ENCODE measurements at regions not wholly inside any gene's neighbourhood (a gene's known extent, or its start where the extent isn't known, plus 50 kb on each side); places are given as distances from the start of the nearest gene placed in this dataset.

DNA sequence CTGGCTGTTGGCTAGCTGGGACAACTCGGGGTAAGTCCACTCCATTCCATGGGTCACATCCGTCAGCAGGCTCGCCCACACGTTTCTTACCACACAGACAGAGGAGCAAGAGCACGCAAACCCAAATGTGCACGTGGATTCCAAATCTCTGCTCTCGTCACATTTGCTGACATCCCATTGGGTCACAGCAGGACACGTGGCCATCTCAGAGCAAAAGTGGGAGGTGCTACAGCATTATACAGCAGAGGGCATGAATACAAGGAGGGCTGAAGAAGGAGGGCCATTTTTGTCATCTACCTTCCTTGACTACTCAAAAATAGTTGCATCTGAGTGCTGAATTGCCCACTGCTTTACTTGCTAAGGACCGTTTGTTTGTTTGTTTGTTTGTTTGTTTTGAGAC lies 84.7 kb downstream of the RBBP6 start:
- ChIA-PET CTCF (ENCODE audit: unreplicated experiment) (no interaction called here), POLR2A (interaction anchor here (0.8 kb wide), 1 partner anchor 160 kb away, joined by 3 read pairs; no protein-coding TSS in a partner anchor)
- Histone ChIP-seq H2AFZ (ENCODE audit: low read length) (no peak overlapping the region), H3K4me3 (ENCODE audit: low read depth, low read length, poor library complexity, severe bottlenecking) (no peak overlapping the region), H3K79me2 (ENCODE audit: insufficient read depth, low read depth, low read length) (no peaks in the 10 kb centered on the region), H3K36me3 (ENCODE audit: insufficient read depth, low read length) (no peaks in the 10 kb centered on the region), H3K4me2 (ENCODE audit: low read length) (no peak overlapping the region), H4K20me1 (ENCODE audit: insufficient read depth, low read length) (no peaks in the 10 kb centered on the region), H3K9me3 (ENCODE audit: low read length) (no peaks in the 10 kb centered on the region), H3K4me1 (ENCODE audit: insufficient read depth, low read length, poor library complexity, severe bottlenecking) (no peaks in the 10 kb centered on the region), H3K27ac (ENCODE audit: low read depth, low read length, poor library complexity, severe bottlenecking) (no peak overlapping the region), H3K9me2 (ENCODE audit: insufficient read depth, low read length) (no peaks in the 10 kb centered on the region)
- BruUV-seq (replicated peaks), result no TSS peak
- no peak for DNase-seq (ENCODE audit: low spot score)
- intact Hi-C loops (cut with micrococcal nuclease; ENCODE audit: unreplicated experiment), result no loop called here
- TF ChIP-seq EZH2phosphoT487 (IDR thresholded peaks at IDR 0.05; ENCODE audit: borderline replicate concordance, low read depth, low read length) (no peak), CTCF (conservative IDR thresholded peaks at IDR 0.05; ENCODE audit: low read length) (no peak)

DNA sequence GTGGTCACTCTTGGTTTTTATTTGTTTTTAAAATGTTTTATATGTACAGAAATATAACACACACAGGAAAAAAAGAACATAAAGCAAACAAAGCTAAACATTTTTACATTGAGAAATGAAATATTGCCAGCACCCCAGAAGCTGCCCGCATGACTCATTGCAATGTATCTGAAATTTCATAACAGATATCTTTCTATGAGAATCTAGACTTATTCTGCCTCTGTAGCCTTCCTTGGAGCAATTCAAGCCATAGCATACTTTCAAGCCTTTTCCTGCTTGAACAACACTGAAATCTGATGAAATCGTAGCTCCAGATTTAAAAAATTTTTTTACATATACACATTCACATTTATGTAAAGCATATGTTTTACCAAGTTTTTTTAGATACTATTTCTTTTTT lies 86.9 kb downstream of the RBBP6 start:
- no TSS peak for BruUV-seq (replicated peaks)
- POLR2A ChIA-PET, result interaction anchor here (0.5 to 1.0 kb wide), 4 partner anchors 54 to 540 kb away, joined by 3 to 5 read pairs (median 4); no protein-coding TSS in a partner anchor
- Histone ChIP-seq H3K4me1 (ENCODE audit: insufficient read depth, low read length, poor library complexity, severe bottlenecking) (no peaks in the 10 kb centered on the region), H3K4me2 (ENCODE audit: low read length) (no peak overlapping the region), H4K20me1 (ENCODE audit: insufficient read depth, low read length) (no peaks in the 10 kb centered on the region), H2AFZ (ENCODE audit: low read length) (no peak overlapping the region), H3K9me3 (ENCODE audit: low read length) (no peaks in the 10 kb centered on the region), H3K27ac (ENCODE audit: low read depth, low read length, poor library complexity, severe bottlenecking) (no peak overlapping the region), H3K4me3 (ENCODE audit: low read depth, low read length, poor library complexity, severe bottlenecking) (no peak overlapping the region), H3K9me2 (ENCODE audit: insufficient read depth, low read length) (no peaks in the 10 kb centered on the region), H3K36me3 (ENCODE audit: insufficient read depth, low read length) (no peaks in the 10 kb centered on the region), H3K79me2 (ENCODE audit: insufficient read depth, low read depth, low read length) (no peaks in the 10 kb centered on the region)
- intact Hi-C loops (cut with micrococcal nuclease; ENCODE audit: unreplicated experiment), result no loop called here
- TF ChIP-seq CTCF (conservative IDR thresholded peaks at IDR 0.05; ENCODE audit: low read length), result no peak
- no peak for TF ChIP-seq EZH2phosphoT487 (IDR thresholded peaks at IDR 0.05; ENCODE audit: borderline replicate concordance, low read depth, low read length)
- CTCF ChIA-PET (ENCODE audit: unreplicated experiment), result no interaction called here
- DNase-seq (ENCODE audit: low spot score), result no peak

DNA sequence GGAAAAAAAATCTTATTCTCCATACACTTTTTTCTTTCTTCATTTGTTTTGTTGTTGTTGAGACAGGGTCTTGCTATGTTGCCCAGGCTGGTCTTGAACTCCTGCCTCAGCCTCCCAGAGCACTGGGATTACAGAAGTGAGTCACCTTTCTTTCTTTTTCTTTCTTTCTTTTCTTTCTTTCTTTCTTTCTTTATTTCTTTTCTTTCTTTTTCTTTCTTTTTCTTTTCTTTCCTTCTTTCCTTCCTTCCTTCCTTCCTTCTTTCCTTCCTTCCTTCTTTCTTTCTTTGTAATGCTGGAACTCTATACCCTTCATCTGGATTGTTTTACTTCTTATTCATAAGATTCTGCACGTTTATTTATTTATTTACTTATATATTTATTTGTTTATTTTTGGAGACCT lies 94.5 kb upstream of the TNRC6A start:
- no TSS peak for BruUV-seq (replicated peaks)
- no peaks in the 10 kb centered on the region for H3K36me3 ChIP-seq (ENCODE audit: insufficient read depth, low read length)
- no peaks in the 10 kb centered on the region for H3K9me2 ChIP-seq (ENCODE audit: insufficient read depth, low read length)
- no peaks in the 10 kb centered on the region for H3K9me3 ChIP-seq (ENCODE audit: low read length)
- ChIA-PET CTCF (ENCODE audit: unreplicated experiment) (no interaction called here), POLR2A (no interaction called here)
- no peak overlapping the region for H3K27ac ChIP-seq (ENCODE audit: low read depth, low read length, poor library complexity, severe bottlenecking)
- no peak overlapping the region for H3K4me3 ChIP-seq (ENCODE audit: low read depth, low read length, poor library complexity, severe bottlenecking)
- H3K4me1 ChIP-seq (ENCODE audit: insufficient read depth, low read length, poor library complexity, severe bottlenecking), result no peaks in the 10 kb centered on the region
- DNase-seq (ENCODE audit: low spot score), result no peak
- no peak overlapping the region for H2AFZ ChIP-seq (ENCODE audit: low read length)
- no peak for TF ChIP-seq CTCF (conservative IDR thresholded peaks at IDR 0.05; ENCODE audit: low read length)
- TF ChIP-seq EZH2phosphoT487 (IDR thresholded peaks at IDR 0.05; ENCODE audit: borderline replicate concordance, low read depth, low read length), result no peak
- H3K4me2 ChIP-seq (ENCODE audit: low read length), result no peak overlapping the region
- no peaks in the 10 kb centered on the region for H3K79me2 ChIP-seq (ENCODE audit: insufficient read depth, low read depth, low read length)
- intact Hi-C loops (cut with micrococcal nuclease; ENCODE audit: unreplicated experiment), result no loop called here
- no peaks in the 10 kb centered on the region for H4K20me1 ChIP-seq (ENCODE audit: insufficient read depth, low read length)
